NOMO-1 treated with DMSO at 0.1 percent for 48 hours (cell line): ENCODE measurements at regions not wholly inside any gene's neighbourhood (a gene's known extent, or its start where the extent isn't known, plus 50 kb on each side); places are given as distances from the start of the nearest gene placed in this dataset.

ENCODE experiments used
- DNase-seq: peaks from one replicate; lab custom pipeline; 2025; ENCODE audit not compliant: unreplicated experiment; lab: John Stamatoyannopoulos, UW

- DNase-seq: no peak
These were observed 394.1 kb upstream of the MKI67 start for GRCh38 chr10:128520211-128520815.

- DNase-seq: peak; percentile 12
These were observed 396.5 kb upstream of the MKI67 start for GRCh38 chr10:128522551-128523308.

- DNase-seq: no peak
These were observed 399.2 kb upstream of the MKI67 start for GRCh38 chr10:128525444-128525843.

- DNase-seq: no peak
These were observed 399.7 kb upstream of the MKI67 start for GRCh38 chr10:128525936-128526335.

- DNase-seq: no peak
These were observed 400.7 kb upstream of the MKI67 start for GRCh38 chr10:128526791-128527375.

GRCh38 chr10:128527711-128528110 is 401.5 kb upstream of the MKI67 start:
- DNase-seq: no peak

- DNase-seq: no peak
These were observed 401.9 kb upstream of the MKI67 start for GRCh38 chr10:128528167-128528566.

GRCh38 chr10:128528781-128529180 is 402.6 kb upstream of the MKI67 start:
- DNase-seq: no peak

GRCh38 chr10:128529225-128529624 is 403.0 kb upstream of the MKI67 start:
- DNase-seq: no peak

GRCh38 chr10:128530301-128530700 is 404.1 kb upstream of the MKI67 start:
- no peak for DNase-seq

GRCh38 chr10:128530946-128531345 is 404.7 kb upstream of the MKI67 start:
- DNase-seq: no peak

GRCh38 chr10:128534686-128535085 is 408.5 kb upstream of the MKI67 start:
- DNase-seq: no peak

- DNase-seq: no peak
These were observed 410.0 kb upstream of the MKI67 start for GRCh38 chr10:128536259-128536658.

GRCh38 chr10:128537834-128538330 is 411.7 kb upstream of the MKI67 start:
- DNase-seq: no peak

GRCh38 chr10:128538671-128539070 is 412.4 kb upstream of the MKI67 start:
- DNase-seq: no peak

- no peak for DNase-seq
These were observed 413.4 kb upstream of the MKI67 start for GRCh38 chr10:128539510-128540127.

GRCh38 chr10:128540128-128540762 is 414.0 kb upstream of the MKI67 start:
- DNase-seq: no peak

- no peak for DNase-seq
These were observed 414.8 kb upstream of the MKI67 start for GRCh38 chr10:128540781-128541761.

GRCh38 chr10:128541926-128542475 is 415.8 kb upstream of the MKI67 start:
- no peak for DNase-seq

GRCh38 chr10:128542659-128543058 is 416.4 kb upstream of the MKI67 start:
- DNase-seq: no peak
